Neural progenitor cell (in vitro differentiated cells): ENCODE measurements at regions not wholly inside any gene's neighbourhood (a gene's known extent, or its start where the extent isn't known, plus 50 kb on each side); places are given as distances from the start of the nearest gene placed in this dataset.

Source experiments
- DNase-seq: peaks from one replicate; pipeline ENCODE4 v3.0.0-alpha.2; 2016; ENCODE audit warnings: low spot score
- H2AFZ ChIP-seq: fragments of 200-600 bp; sonication (generic); replicated peaks from 2 replicates; pipeline ENCODE4 v1.6.1; 2016; ENCODE audit warnings: antibody characterized with exemption
- H3F3A ChIP-seq: fragments of 200-600 bp; sonication (generic); 2 replicates; pipeline ENCODE4 v1.6.1; 2016; ENCODE audit warnings: antibody characterized with exemption, low read depth
- H3K27ac ChIP-seq: fragments of 200-600 bp; sonication (generic); 2 replicates; pipeline ENCODE4 v1.5.1; 2016; ENCODE audit warnings: mild to moderate bottlenecking
- H3K27me3 ChIP-seq: fragments of 200-600 bp; sonication (generic); 2 replicates; pipeline ENCODE4 v1.6.1; 2016; ENCODE audit warnings: mild to moderate bottlenecking, moderate library complexity
- H3K36me3 ChIP-seq: fragments of 200-600 bp; sonication (generic); 2 replicates; pipeline ENCODE4 v1.5.1; 2016
- H3K4me1 ChIP-seq: fragments of 200-600 bp; sonication (generic); 2 replicates; pipeline ENCODE4 v1.6.1; 2016; ENCODE audit warnings: mixed run types
- H3K4me2 ChIP-seq: fragments of 200-600 bp; sonication (generic); 2 replicates; pipeline ENCODE4 v1.6.1; 2016
- H3K4me3 ChIP-seq: fragments of 200-600 bp; sonication (generic); 2 replicates; pipeline ENCODE4 v1.5.1; 2016
- H3K79me2 ChIP-seq: fragments of 200-600 bp; sonication (generic); 2 replicates; pipeline ENCODE4 v1.6.1; 2016; ENCODE audit warnings: low read depth
- H3K9ac ChIP-seq: fragments of 200-600 bp; sonication (generic); 2 replicates; pipeline ENCODE4 v1.6.1; 2016
- H3K9me3 ChIP-seq: fragments of 200-600 bp; sonication (generic); 2 replicates; pipeline ENCODE4 v1.5.1; 2016; ENCODE audit warnings: low read depth
- H4K20me1 ChIP-seq: fragments of 200-600 bp; sonication (generic); 2 replicates; pipeline ENCODE4 v1.6.1; 2016; ENCODE audit warnings: low read depth
- H3K27ac Mint-ChIP-seq: 3 replicates; pipeline ENCODE4 v1.8.0; 2021; ENCODE audit warnings: mixed read lengths
- H3K27me3 Mint-ChIP-seq: 2 replicates; pipeline ENCODE4 v1.8.0; 2022; ENCODE audit warnings: low read depth, mild to moderate bottlenecking, inconsistent platforms, moderate library complexity, mixed read lengths; ENCODE audit not compliant: insufficient read depth
- H3K36me3 Mint-ChIP-seq: 3 replicates; pipeline ENCODE4 v1.8.0; 2021; ENCODE audit warnings: mixed read lengths
- H3K4me1 Mint-ChIP-seq: 3 replicates; pipeline ENCODE4 v1.8.0; 2021; ENCODE audit warnings: mixed read lengths
- H3K4me3 Mint-ChIP-seq: 3 replicates; pipeline ENCODE4 v1.8.0; 2021; ENCODE audit warnings: mild to moderate bottlenecking, moderate library complexity, mixed read lengths
- H3K9me3 Mint-ChIP-seq: 3 replicates; pipeline ENCODE4 v1.8.0; 2020; ENCODE audit warnings: mixed read lengths
- CTCF ChIP-seq: fragments of 200-600 bp; sonication (generic); IDR thresholded peaks from 2 replicates; pipeline ENCODE4 v1.5.1; 2017; ENCODE audit warnings: antibody characterized with exemption, mild to moderate bottlenecking
- EZH2 ChIP-seq: fragments of 200-600 bp; sonication (generic); IDR thresholded peaks from 2 replicates; pipeline ENCODE4 v1.6.1; 2017; ENCODE audit warnings: antibody characterized with exemption, mild to moderate bottlenecking, moderate library complexity
- EZH2phosphoT487 ChIP-seq: fragments of 200-600 bp; sonication (generic); IDR thresholded peaks from 2 replicates; pipeline ENCODE4 v1.6.1; 2017; ENCODE audit warnings: antibody characterized with exemption

- Mint-ChIP-seq H3K4me3 (no peak overlapping the region), H3K36me3 (no peaks in the 10 kb centered on the region), H3K27me3 (no peaks in the 10 kb centered on the region), H3K9me3 (no peaks in the 10 kb centered on the region), H3K27ac (no peak overlapping the region), H3K4me1 (no peaks in the 10 kb centered on the region)
- Histone ChIP-seq H3K4me2 (no peak overlapping the region), H3K4me1 (no peaks in the 10 kb centered on the region), H3K9me3 (no peaks in the 10 kb centered on the region), H2AFZ (no peak overlapping the region), H3F3A (no peaks in the 10 kb centered on the region), H3K36me3 (no peaks in the 10 kb centered on the region), H4K20me1 (no peaks in the 10 kb centered on the region), H3K27me3 (no peaks in the 10 kb centered on the region), H3K4me3 (no peak overlapping the region), H3K79me2 (no peaks in the 10 kb centered on the region), H3K9ac (no peak overlapping the region), H3K27ac (no peak overlapping the region)
- TF ChIP-seq CTCF (no peak), EZH2phosphoT487 (no peak), EZH2 (no peak)
- DNase-seq: no peak
Measured at GRCh38 chr1:88168126-88168525, 515.9 kb upstream of the PKN2 start.

- Histone ChIP-seq H3K4me2 (no peak overlapping the region), H3K36me3 (no peaks in the 10 kb centered on the region), H3K9ac (no peak overlapping the region), H3K9me3 (no peaks in the 10 kb centered on the region), H2AFZ (no peak overlapping the region), H3K4me3 (no peak overlapping the region), H3K27me3 (no peaks in the 10 kb centered on the region), H3K4me1 (no peaks in the 10 kb centered on the region), H3K79me2 (no peaks in the 10 kb centered on the region), H3K27ac (no peak overlapping the region), H4K20me1 (no peaks in the 10 kb centered on the region), H3F3A (no peaks in the 10 kb centered on the region)
- no peaks in the 10 kb centered on the region for H3K27me3 Mint-ChIP-seq
- H3K36me3 Mint-ChIP-seq: no peaks in the 10 kb centered on the region
- H3K4me1 Mint-ChIP-seq: no peaks in the 10 kb centered on the region
- no peak overlapping the region for H3K27ac Mint-ChIP-seq
- TF ChIP-seq CTCF (no peak), EZH2phosphoT487 (no peak), EZH2 (no peak)
- DNase-seq: no peak
- no peak overlapping the region for H3K4me3 Mint-ChIP-seq
- H3K9me3 Mint-ChIP-seq: no peaks in the 10 kb centered on the region
Measured at GRCh38 chr1:88169139-88169538, 514.9 kb upstream of the PKN2 start.

- TF ChIP-seq EZH2phosphoT487: no peak
- no peak for TF ChIP-seq EZH2
- TF ChIP-seq CTCF: no peak
Measured at GRCh38 chr1:88169939-88170338, 514.1 kb upstream of the PKN2 start.

More at GRCh38 chr1:88169939-88170338, 514.1 kb upstream of the PKN2 start:
- no peak for DNase-seq
- no peaks in the 10 kb centered on the region for H3K36me3 Mint-ChIP-seq
- no peak overlapping the region for H3K4me3 ChIP-seq
- no peak overlapping the region for H3K27ac ChIP-seq
- H3K4me2 ChIP-seq: no peak overlapping the region
- H3K9me3 ChIP-seq: no peaks in the 10 kb centered on the region
- no peaks in the 10 kb centered on the region for H3K4me1 ChIP-seq
- no peak overlapping the region for H3K27ac Mint-ChIP-seq
- no peaks in the 10 kb centered on the region for H3K79me2 ChIP-seq
- H3K27me3 ChIP-seq: no peaks in the 10 kb centered on the region
- H3K27me3 Mint-ChIP-seq: no peaks in the 10 kb centered on the region
- H3K36me3 ChIP-seq: no peaks in the 10 kb centered on the region
- no peak overlapping the region for H3K9ac ChIP-seq
- no peaks in the 10 kb centered on the region for H3K4me1 Mint-ChIP-seq
- H2AFZ ChIP-seq: no peak overlapping the region
- no peaks in the 10 kb centered on the region for H3K9me3 Mint-ChIP-seq
- no peaks in the 10 kb centered on the region for H3F3A ChIP-seq
- H4K20me1 ChIP-seq: no peaks in the 10 kb centered on the region
- no peak overlapping the region for H3K4me3 Mint-ChIP-seq
